BJ (cell line): ENCODE measurements at regions not wholly inside any gene's neighbourhood (a gene's known extent, or its start where the extent isn't known, plus 50 kb on each side); places are given as distances from the start of the nearest gene placed in this dataset.

Source experiments
- CTCF ChIA-PET: fragments of 350-600 bp; formaldehyde crosslinking; extraction: SDS; loops from one replicate; lab custom pipeline; 2021; ENCODE audit warnings: antibody characterized with exemption, inconsistent platforms; lab: Yijun Ruan, JAX
- POLR2A ChIA-PET: fragments of 300-600 bp; sonication (Branson Sonifier 250); formaldehyde crosslinking; extraction: SDS; loops from one replicate; lab custom pipeline; 2021; ENCODE audit warnings: antibody characterized with exemption; lab: Charles Lee
- DNase-seq: peaks from one replicate; pipeline ENCODE4 v3.0.0-alpha.2; 2011; ENCODE audit warnings: low read depth
- H3K27me3 ChIP-seq: 2 replicates; pipeline ENCODE4 v1.6.0; 2011; ENCODE audit warnings: low read length; ENCODE audit not compliant: control insufficient read depth, insufficient read depth
- H3K36me3 ChIP-seq: 2 replicates; pipeline ENCODE4 v1.5.1; 2011; ENCODE audit warnings: low read length; ENCODE audit not compliant: control insufficient read depth, insufficient read depth
- H3K4me3 ChIP-seq: 2 replicates; pipeline ENCODE4 v1.5.1; 2011; ENCODE audit warnings: low read depth, mild to moderate bottlenecking, control low read depth, low read length
- CTCF ChIP-seq: IDR thresholded peaks from 2 replicates; pipeline ENCODE4 v1.5.1; 2011; ENCODE audit warnings: low read depth, mild to moderate bottlenecking, control low read depth, inconsistent platforms, low read length, moderate library complexity; ENCODE audit not compliant: insufficient read depth

DNA sequence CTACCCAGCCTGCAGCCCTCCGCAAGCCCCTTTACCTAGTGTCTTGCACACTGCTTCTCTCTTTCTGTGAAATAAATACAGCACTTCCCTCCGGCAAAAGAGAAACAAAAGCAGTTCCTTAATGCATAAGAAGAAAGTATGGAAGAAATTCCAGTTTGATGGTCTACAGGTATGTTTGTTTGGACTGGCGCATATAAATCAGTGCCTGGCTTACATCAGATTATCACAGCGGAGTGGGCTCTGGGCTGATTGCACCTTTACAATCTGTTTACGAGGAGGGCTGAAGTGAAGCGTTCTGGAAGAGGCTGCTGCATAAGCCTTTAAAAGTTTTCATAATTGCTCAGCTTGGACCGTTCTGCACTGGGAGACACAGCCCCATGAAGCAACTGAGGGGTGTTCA, 153.5 kb upstream of the FOXF1 start:
- no peak for DNase-seq
- CTCF ChIA-PET = interaction anchor here (0.6 to 1.1 kb wide), 2 partner anchors 9 to 1676 kb away, joined by 3 read pairs; no protein-coding TSS in a partner anchor
- TF ChIP-seq CTCF = no peak
- Histone ChIP-seq H3K36me3 (no peaks in the 10 kb centered on the region), H3K27me3 (no peaks in the 10 kb centered on the region), H3K4me3 (no peak overlapping the region)
- POLR2A ChIA-PET = no interaction called here

DNA sequence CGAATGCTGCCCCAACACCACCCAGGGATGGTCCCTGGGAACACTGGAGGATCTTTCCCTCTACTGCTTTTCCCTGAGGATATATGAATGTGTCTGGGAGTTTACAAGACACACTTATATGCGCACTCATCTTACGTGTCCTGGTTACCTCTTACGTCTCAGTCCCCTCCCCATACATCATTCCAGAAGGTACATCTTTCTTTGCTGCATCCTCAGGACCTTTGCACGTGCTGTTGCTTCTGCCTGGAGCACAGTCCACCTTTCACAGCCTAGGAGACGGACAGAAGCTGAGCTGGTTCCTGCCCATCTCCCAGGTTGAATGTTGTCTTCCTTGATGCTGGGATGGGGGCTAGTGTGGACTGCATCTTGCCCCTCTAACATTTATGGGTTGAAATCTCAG, 153.0 kb upstream of the FOXF1 start:
- no peak for TF ChIP-seq CTCF
- H3K4me3 ChIP-seq = no peak overlapping the region

GRCh38 chr16:86357950-86358349, 152.4 kb upstream of the FOXF1 start:
- ChIA-PET POLR2A (interaction anchor here (0.9 kb wide), 1 partner anchor 10 kb away, joined by 3 read pairs; no protein-coding TSS in a partner anchor), CTCF (interaction anchor here (0.9 kb wide), 1 partner anchor 33 kb away, joined by 3 read pairs; no protein-coding TSS in a partner anchor)
- H3K36me3 ChIP-seq = no peaks in the 10 kb centered on the region
- H3K27me3 ChIP-seq = no peaks in the 10 kb centered on the region
- TF ChIP-seq CTCF = no peak
- H3K4me3 ChIP-seq = no peak overlapping the region
- DNase-seq = no peak

More for the DNA sequence above, 153.0 kb upstream of the FOXF1 start:
- H3K36me3 ChIP-seq = no peaks in the 10 kb centered on the region
- CTCF ChIA-PET = interaction anchor here (0.6 to 0.9 kb wide), 2 partner anchors 34 to 1676 kb away, joined by 3 read pairs; no protein-coding TSS in a partner anchor
- POLR2A ChIA-PET = no interaction called here
- DNase-seq = no peak
- no peaks in the 10 kb centered on the region for H3K27me3 ChIP-seq

DNA sequence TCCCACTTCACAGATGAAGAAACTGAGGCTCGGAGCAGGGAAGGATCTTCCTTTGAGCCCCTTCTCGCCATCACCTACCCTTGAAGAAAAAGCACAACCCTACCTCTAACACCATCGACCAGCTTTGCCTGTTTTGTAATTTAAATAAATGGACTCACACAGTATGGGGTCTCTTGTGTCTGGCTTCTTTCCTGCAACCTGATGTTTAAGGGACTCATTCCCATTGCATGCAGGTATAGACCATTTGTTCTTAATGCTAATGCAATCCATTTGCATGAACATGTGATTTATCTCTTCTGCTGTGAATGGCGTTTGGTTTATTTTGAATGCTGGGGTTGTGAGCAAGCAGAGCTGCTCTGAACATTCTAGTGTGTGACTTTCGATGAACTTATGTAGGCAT, 150.8 kb upstream of the FOXF1 start:
- Histone ChIP-seq H3K36me3 (no peaks in the 10 kb centered on the region), H3K27me3 (no peaks in the 10 kb centered on the region), H3K4me3 (no peak overlapping the region)
- TF ChIP-seq CTCF = no peak
- ChIA-PET CTCF (interaction anchor here (1.1 to 1.6 kb wide), 3 partner anchors 11 to 158 kb away, joined by 3 to 5 read pairs (median 4); no protein-coding TSS in a partner anchor), POLR2A (no interaction called here)
- DNase-seq = no peak

- no peak for DNase-seq
- Histone ChIP-seq H3K36me3 (no peaks in the 10 kb centered on the region), H3K4me3 (no peak overlapping the region), H3K27me3 (no peaks in the 10 kb centered on the region)
- TF ChIP-seq CTCF = no peak
- ChIA-PET CTCF (interaction anchor here (1.0 kb wide), 1 partner anchor 156 kb away, joined by 3 read pairs; no protein-coding TSS in a partner anchor), POLR2A (no interaction called here)
Observed at GRCh38 chr16:86362155-86362849, 148.0 kb upstream of the FOXF1 start.
